ENCODE measurements at regions not wholly inside any gene's neighbourhood (a gene's known extent, or its start where the extent isn't known, plus 50 kb on each side); places are given as distances from the start of the nearest gene placed in this dataset.
A peak's percentile ranks its signal among the peaks of the same experiment; 100 is the strongest.

DNA sequence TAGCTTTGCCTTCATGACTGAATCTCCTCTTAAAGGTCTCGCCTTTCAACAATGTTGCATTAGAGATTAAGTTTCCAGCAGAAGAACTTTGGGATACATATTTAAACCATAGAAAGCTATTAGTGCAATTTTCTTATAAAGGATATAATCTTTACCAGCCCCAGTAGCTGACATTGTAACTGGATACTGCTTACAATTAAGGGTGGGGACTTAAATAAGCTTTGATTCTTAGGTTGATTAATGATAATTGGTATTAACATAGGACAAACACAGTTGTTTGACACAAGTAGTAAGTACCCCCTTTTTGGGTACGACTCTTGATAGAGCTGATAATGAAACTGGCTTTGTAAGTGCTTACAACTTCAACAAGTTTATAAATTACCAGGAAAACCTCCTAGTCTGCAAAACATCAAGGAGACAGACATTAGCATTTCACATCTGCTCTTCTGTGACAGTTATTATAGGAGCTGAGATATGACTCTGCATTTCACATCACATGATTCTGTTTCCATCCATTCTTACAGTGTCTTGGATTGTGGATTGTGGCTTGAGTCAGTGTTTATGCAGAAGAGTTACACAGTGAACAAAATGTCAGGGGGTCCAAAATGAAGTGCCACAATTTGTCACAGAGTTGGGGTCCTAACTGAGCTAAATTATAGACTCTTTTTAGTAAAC lies 249.1 kb upstream of the E2F7 start:
- no peaks in the 10 kb centered on the region for H3F3A ChIP-seq (replicated peaks; ENCODE audit: insufficient read depth)
- CTCF ChIA-PET: interaction anchor here (1.3 to 1.6 kb wide), 3 partner anchors 10 to 15 kb away, joined by 3 to 6 read pairs (median 3); no protein-coding TSS in a partner anchor
- DNase-seq: no peak

DNA sequence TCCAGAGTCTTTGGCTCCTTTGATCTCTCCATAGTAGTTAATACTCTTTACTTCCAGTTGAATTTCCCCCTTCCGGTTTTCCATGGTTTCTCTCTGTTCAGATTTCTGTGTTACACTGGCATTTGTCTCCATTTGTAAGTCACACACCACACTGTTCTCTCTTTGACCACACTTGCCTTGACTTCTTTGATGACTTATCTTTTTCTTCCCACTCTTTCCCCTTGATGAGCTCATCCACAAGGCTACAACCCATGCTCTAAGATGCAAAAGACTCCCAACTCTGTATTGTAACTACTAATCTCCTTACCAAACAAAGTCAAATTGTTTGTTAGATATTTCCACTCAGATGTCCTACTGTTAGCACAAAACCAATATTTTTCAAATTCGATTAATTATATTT lies 242.7 kb upstream of the E2F7 start:
- CTCF ChIA-PET: interaction anchor here (0.9 kb wide), 1 partner anchor 12 kb away, joined by 4 read pairs; no protein-coding TSS in a partner anchor
- no peaks in the 10 kb centered on the region for H4K20me1 ChIP-seq (ENCODE audit: insufficient read depth)
- no peaks in the 10 kb centered on the region for H3F3A ChIP-seq (replicated peaks; ENCODE audit: insufficient read depth)
- DNase-seq: no peak
- POLR2A ChIA-PET: no interaction called here
- 0 out of 2 replicates have a peak overlapping the region, but pooled peaks have one; percentile 14 for H2AFZ ChIP-seq (ENCODE audit: low read depth)
- no peaks in the 10 kb centered on the region for H3K4me1 ChIP-seq (ENCODE audit: control insufficient read depth in 1 of 2, insufficient read depth in 2 of 2, low read depth in 1 of 2, low read length in 1 of 2)
- H3K79me2 ChIP-seq (ENCODE audit: insufficient read depth): no peaks in the 10 kb centered on the region
- WGBS (ENCODE audit: low lambda C conversion rate): 25% methylated on average over 2 of the region's 2 CpGs
- H3K4me3 ChIP-seq (ENCODE audit: low read depth in 2 of 2, low read length in 1 of 2): no peak overlapping the region
- H3K9me3 ChIP-seq: no peaks in the 10 kb centered on the region
- H3K9me2 ChIP-seq: no peaks in the 10 kb centered on the region
- no peaks in the 10 kb centered on the region for H3K27me3 ChIP-seq (ENCODE audit: insufficient read depth)
- no peak overlapping the region for H3K9ac ChIP-seq
- H3K27ac ChIP-seq (ENCODE audit: low read depth in 2 of 2, low read length in 1 of 2): no peak overlapping the region
- H3K4me2 ChIP-seq: no peak overlapping the region
- H3K36me3 ChIP-seq (replicated peaks in 1 of 2; ENCODE audit: control insufficient read depth in 1 of 2, insufficient read depth in 2 of 2, low read length in 1 of 2): no peaks in the 10 kb centered on the region
- TF ChIP-seq YY1 (IDR thresholded peaks at IDR 0.05; ENCODE audit: low read depth): no peak
- TF ChIP-seq TEAD4 (IDR thresholded peaks at IDR 0.05; ENCODE audit: borderline replicate concordance, insufficient read depth): no peak

More for the DNA sequence above, 249.1 kb upstream of the E2F7 start:
- H3K9me3 ChIP-seq: no peaks in the 10 kb centered on the region
- no peaks in the 10 kb centered on the region for H3K9me2 ChIP-seq
- H3K27ac ChIP-seq (ENCODE audit: low read depth in 2 of 2, low read length in 1 of 2): no peak overlapping the region
- H3K4me1 ChIP-seq (ENCODE audit: control insufficient read depth in 1 of 2, insufficient read depth in 2 of 2, low read depth in 1 of 2, low read length in 1 of 2): no peaks in the 10 kb centered on the region
- no peaks in the 10 kb centered on the region for H3K79me2 ChIP-seq (ENCODE audit: insufficient read depth)
- no peak overlapping the region for H3K4me3 ChIP-seq (ENCODE audit: low read depth in 2 of 2, low read length in 1 of 2)
- no peaks in the 10 kb centered on the region for H4K20me1 ChIP-seq (ENCODE audit: insufficient read depth)
- POLR2A ChIA-PET: no interaction called here
- whole genome bisulfite sequencing (ENCODE audit: low lambda C conversion rate): 53% methylated on average over 2 of the region's 2 CpGs
- TF ChIP-seq MEF2A (IDR thresholded peaks at IDR 0.05; ENCODE audit: borderline replicate concordance, low read depth): no peak
- TF ChIP-seq, protein P1, sequence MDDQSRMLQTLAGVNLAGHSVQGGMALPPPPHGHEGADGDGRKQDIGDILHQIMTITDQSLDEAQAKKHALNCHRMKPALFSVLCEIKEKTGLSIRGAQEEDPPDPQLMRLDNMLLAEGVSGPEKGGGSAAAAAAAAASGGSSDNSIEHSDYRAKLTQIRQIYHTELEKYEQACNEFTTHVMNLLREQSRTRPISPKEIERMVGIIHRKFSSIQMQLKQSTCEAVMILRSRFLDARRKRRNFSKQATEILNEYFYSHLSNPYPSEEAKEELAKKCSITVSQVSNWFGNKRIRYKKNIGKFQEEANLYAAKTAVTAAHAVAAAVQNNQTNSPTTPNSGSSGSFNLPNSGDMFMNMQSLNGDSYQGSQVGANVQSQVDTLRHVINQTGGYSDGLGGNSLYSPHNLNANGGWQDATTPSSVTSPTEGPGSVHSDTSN (IDR thresholded peaks at IDR 0.05): peak; percentile 38; the same call in 1 of the 2 replicates
- TF ChIP-seq, protein P2, sequence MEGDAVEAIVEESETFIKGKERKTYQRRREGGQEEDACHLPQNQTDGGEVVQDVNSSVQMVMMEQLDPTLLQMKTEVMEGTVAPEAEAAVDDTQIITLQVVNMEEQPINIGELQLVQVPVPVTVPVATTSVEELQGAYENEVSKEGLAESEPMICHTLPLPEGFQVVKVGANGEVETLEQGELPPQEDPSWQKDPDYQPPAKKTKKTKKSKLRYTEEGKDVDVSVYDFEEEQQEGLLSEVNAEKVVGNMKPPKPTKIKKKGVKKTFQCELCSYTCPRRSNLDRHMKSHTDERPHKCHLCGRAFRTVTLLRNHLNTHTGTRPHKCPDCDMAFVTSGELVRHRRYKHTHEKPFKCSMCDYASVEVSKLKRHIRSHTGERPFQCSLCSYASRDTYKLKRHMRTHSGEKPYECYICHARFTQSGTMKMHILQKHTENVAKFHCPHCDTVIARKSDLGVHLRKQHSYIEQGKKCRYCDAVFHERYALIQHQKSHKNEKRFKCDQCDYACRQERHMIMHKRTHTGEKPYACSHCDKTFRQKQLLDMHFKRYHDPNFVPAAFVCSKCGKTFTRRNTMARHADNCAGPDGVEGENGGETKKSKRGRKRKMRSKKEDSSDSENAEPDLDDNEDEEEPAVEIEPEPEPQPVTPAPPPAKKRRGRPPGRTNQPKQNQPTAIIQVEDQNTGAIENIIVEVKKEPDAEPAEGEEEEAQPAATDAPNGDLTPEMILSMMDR (IDR thresholded peaks at IDR 0.05): no peak
- peak overlapping the region; percentile 17; the same call in 1 of the 2 replicates for H2AFZ ChIP-seq (ENCODE audit: low read depth)
- no peak overlapping the region for H3K9ac ChIP-seq
- H3K36me3 ChIP-seq (replicated peaks in 1 of 2; ENCODE audit: control insufficient read depth in 1 of 2, insufficient read depth in 2 of 2, low read length in 1 of 2): no peaks in the 10 kb centered on the region
- H3K4me2 ChIP-seq: no peak overlapping the region
- no peaks in the 10 kb centered on the region for H3K27me3 ChIP-seq (ENCODE audit: insufficient read depth)

DNA sequence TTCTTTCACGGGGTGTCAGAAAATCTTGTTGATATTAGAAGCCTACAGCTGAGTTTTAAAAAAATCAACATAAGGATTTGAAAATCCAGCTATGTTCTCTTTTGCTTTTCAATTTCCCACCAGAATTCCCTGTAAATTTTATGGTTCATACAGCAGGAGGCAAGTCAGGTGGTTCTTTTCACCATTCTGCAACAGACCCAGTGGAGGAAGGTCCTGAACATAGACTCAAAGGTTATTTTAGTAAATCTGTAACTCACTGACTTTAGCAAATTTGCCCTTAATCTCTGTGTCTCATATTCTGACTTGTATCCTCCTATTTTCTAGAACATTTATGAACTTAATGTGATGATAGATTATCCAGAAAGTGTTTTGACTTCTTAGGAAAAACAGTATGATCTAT lies 235.4 kb upstream of the E2F7 start:
- Histone ChIP-seq H3K79me2 (ENCODE audit: insufficient read depth) (no peaks in the 10 kb centered on the region), H3K36me3 (replicated peaks in 1 of 2; ENCODE audit: control insufficient read depth in 1 of 2, insufficient read depth in 2 of 2, low read length in 1 of 2) (no peaks in the 10 kb centered on the region), H3K27me3 (ENCODE audit: insufficient read depth) (no peaks in the 10 kb centered on the region), H3K9ac (no peak overlapping the region), H3K4me2 (no peak overlapping the region), H3K9me3 (no peaks in the 10 kb centered on the region), H3K4me1 (ENCODE audit: control insufficient read depth in 1 of 2, insufficient read depth in 2 of 2, low read depth in 1 of 2, low read length in 1 of 2) (no peaks in the 10 kb centered on the region; a peak in 1 of 4 replicates), H4K20me1 (ENCODE audit: insufficient read depth) (no peaks in the 10 kb centered on the region), H3K9me2 (no peaks in the 10 kb centered on the region), H3F3A (replicated peaks; ENCODE audit: insufficient read depth) (peaks cover 20% of the 10 kb centered on the region), H3K27ac (ENCODE audit: low read depth in 2 of 2, low read length in 1 of 2) (peak overlapping the region in 1 of 2 experiments; percentile 84; a peak in 3 of 4 replicates), H2AFZ (ENCODE audit: low read depth) (no peak overlapping the region), H3K4me3 (ENCODE audit: low read depth in 2 of 2, low read length in 1 of 2) (no peak overlapping the region)
- ChIA-PET CTCF (no interaction called here), POLR2A (no interaction called here)
- WGBS (ENCODE audit: low lambda C conversion rate): 0% methylated on average over 1 of the region's 1 CpG
- no peak for DNase-seq
- no peak for TF ChIP-seq POLR2AphosphoS5 (IDR thresholded peaks at IDR 0.05; ENCODE audit: low read depth, low read length)
- TF ChIP-seq, protein P3, sequence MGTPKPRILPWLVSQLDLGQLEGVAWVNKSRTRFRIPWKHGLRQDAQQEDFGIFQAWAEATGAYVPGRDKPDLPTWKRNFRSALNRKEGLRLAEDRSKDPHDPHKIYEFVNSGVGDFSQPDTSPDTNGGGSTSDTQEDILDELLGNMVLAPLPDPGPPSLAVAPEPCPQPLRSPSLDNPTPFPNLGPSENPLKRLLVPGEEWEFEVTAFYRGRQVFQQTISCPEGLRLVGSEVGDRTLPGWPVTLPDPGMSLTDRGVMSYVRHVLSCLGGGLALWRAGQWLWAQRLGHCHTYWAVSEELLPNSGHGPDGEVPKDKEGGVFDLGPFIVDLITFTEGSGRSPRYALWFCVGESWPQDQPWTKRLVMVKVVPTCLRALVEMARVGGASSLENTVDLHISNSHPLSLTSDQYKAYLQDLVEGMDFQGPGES (IDR thresholded peaks at IDR 0.05; ENCODE audit: low read depth, low read length): no peak
- no peak for TF ChIP-seq FOSL2 (IDR thresholded peaks at IDR 0.05; ENCODE audit: borderline replicate concordance, low read depth)
- TF ChIP-seq RXRA (IDR thresholded peaks at IDR 0.05; ENCODE audit: borderline replicate concordance, low read depth): no peak
- TF ChIP-seq, protein P1 (IDR thresholded peaks at IDR 0.05): no peak
- no peak for TF ChIP-seq SMC3 (IDR thresholded peaks at IDR 0.05; ENCODE audit: low read depth, low read length)
